RPMI8226 (cell line): ENCODE measurements at regions not wholly inside any gene's neighbourhood (a gene's known extent, or its start where the extent isn't known, plus 50 kb on each side); places are given as distances from the start of the nearest gene placed in this dataset.
"Not testable (repeated sequence)": the region's sequence is repeated elsewhere in the genome, so short reads cannot be mapped to it uniquely, and the experiment has no call there.

Experiments
- DNase-seq: peaks from one replicate; pipeline ENCODE4 v3.0.0-alpha.2; 2015

DNA sequence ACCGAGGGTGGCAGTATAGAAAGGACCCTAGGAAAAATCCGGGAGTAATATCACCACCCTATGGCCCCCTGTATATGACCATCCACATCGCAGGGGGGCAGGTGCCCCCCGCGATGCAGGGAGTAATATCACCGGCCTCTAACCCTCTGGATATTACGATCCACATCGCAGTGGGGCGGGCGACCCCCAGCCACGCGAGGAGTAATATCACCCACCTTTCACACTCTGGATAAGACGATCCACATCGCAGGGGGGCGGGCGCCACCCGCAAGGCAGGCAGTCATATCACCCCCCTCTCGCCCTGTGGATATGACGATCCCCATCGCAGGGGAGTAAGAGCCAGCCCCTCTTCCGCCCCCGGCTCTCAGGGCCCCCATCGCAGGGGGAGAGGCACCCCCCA lies 76.7 kb upstream of the RUBCNL start:
- no peak for DNase-seq

DNA sequence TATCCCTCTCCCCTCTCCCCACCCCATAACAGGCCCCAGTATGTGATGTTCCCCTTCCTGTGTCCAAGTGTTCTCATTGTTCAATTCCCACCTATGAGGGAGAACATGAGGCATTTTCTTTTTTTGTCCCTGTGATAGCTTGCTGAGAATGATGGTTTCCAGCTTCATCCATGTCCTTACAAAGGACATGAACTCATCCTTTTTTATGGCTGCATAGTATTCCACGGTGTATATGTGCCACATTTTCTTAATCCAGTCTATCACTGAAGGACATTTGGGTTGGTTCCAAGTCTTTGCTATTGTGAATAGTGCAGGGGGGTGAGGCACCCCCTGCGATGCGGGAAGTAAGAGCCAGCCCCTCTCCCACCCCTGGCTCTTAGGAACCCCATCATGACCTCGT lies 73.2 kb upstream of the RUBCNL start:
- DNase-seq, result not testable (repeated sequence)

DNA sequence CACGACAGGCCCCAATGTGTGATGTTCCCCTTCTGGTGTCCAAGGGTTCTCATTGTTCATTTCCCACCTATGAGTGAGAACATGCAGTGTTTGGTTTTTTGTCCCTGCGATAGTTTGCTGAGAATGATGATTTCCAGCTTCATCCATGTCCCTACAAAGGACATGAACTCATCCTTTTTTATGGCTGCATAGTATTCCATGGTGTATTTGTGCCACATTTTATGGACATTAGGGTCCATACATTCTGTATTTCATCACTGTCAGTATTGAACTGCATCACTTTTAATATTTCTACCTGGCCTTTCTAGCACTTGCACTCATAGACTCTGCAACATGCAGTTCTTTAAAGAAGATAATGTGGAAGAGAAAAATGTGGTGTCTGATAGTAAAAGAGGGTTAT lies 70.2 kb upstream of the RUBCNL start:
- DNase-seq, result not testable (repeated sequence)

DNA sequence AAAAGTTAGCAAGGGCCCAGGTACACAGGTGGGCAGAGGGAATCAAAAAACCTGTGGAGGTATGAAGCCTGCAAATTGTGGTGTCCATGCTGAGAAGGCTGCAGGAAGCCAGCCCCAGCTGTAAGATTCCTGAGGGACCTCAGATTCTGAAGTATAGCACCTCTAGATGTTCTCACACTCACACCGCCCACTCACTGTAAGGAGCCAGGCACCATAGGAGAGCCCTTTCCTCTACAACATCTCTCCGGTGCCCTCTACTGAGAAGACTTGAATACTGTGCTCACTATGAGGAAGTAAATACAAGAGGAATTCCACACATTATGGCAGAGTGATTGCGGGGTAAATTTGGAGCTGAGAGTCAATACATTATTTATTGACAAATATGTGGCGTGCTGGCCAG lies 68.9 kb upstream of the RUBCNL start:
- DNase-seq, result peak; percentile 63

DNA sequence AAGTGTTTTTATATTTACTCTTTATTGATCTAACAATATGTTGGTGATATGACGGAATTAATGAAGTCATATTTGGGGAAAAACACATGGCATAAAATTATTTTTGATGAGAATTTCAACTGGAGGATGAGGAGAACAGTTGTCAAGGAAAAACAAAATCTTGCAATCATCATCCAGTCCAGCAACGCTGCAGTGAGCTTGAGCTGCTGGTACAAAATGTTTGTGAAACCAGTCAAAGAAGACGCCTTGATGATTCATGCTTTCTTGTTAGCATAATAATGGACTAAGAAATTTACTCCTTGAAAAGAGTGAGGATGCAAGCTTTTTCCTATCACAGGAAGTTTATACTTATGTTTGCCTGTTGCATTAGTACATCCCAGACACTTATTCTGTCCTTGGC lies 64.1 kb upstream of the RUBCNL start:
- DNase-seq, result not testable (repeated sequence)

DNA sequence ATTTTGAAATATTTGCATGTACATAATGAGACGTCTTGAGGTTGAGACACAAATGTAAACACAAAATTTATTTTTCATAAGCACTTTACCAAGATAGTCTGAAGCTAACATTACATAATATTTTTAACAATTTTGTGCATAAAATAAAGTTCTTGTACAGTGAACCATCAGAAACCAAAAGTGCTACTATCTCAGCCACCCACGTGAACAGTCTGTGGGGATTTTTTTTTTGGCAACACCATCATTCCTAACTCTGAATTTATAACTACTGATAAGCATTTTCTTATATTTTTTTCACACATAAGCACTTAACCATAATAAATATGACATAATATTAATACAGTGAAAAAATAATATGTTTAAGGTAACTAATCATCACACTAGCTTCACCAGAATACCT lies 62.9 kb upstream of the RUBCNL start:
- DNase-seq, result not testable (repeated sequence)

DNA sequence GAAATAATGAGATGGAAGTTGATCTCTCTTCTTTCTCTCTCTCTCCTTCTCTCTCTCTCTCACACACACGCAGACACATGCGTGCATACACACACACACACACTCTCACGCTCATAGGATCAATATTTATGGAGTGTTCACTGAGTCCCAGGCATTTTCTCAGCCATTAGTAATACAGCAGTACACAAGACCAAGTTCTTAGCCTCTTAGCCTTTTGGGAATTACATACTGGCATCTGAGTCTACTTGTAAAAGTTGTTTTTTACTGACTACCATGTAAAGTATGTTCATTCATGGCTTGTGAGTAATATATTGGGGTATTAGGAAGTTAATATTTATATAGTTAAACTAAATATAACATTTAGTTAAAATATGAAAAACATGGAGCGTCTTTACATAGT lies 61.1 kb upstream of the RUBCNL start:
- DNase-seq, result not testable (repeated sequence)

DNA sequence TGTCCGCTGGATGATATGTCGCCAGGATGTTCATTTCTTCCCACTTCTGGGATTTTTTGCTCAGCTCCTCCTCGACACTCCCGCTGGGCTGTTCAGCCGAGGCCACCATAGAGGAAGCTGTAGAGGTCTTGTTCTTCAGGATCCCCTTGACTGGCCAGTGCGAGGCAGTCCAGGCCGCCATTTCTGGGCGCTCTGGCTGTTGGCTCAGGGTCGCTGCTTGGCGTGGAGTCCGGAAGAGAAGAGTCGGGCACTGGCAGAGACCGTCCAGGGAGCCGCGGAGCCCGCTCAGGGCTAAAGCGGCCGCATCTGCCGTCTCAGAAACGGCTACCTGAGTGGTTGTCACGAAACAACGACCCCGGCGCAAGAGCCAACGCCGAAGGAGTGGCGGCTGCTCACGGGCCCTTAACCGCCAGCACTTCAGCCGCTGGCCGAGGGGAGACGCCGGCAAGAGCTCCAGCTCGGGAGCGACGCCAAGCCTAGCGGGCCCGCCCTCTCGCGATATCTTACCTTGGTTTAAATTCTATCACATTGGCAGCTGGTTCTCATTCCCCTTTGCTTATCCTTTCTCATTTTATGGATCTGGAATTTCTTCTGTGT lies 50.9 kb upstream of the RUBCNL start:
- DNase-seq, result not testable (repeated sequence)
